Motor neuron (in vitro differentiated cells): ENCODE measurements at regions not wholly inside any gene's neighbourhood (a gene's known extent, or its start where the extent isn't known, plus 50 kb on each side); places are given as distances from the start of the nearest gene placed in this dataset.
A peak's percentile ranks its signal among the peaks of the same experiment; 100 is the strongest.

ENCODE experiments used
- ATAC-seq, 8 experiments: fragments of 200-7000 bp; cut with Tn5 transposase; replicated peaks in 6 of 8; 2 replicates each; pipeline ENCODE4 v1.8.0; 2021; ENCODE audit warnings: mild to moderate bottlenecking in 8 of 8, moderate library complexity in 8 of 8
- H3K27ac ChIP-seq, 2 donors: fragments of 250-450 bp; sonication (Bioruptor Pico); 2 replicates each; pipeline ENCODE4 v1.9.0; 2021; ENCODE audit warnings: antibody characterized with exemption in 2 of 2, mild to moderate bottlenecking in 2 of 2, moderate library complexity in 1 of 2
- H3K4me1 ChIP-seq, 2 donors: fragments of 250-450 bp; sonication (Bioruptor Pico); replicated peaks in 1 of 2; 2 replicates each; pipeline ENCODE4 v1.6.1; 2021; ENCODE audit warnings: antibody characterized with exemption in 2 of 2, mild to moderate bottlenecking in 2 of 2, moderate library complexity in 1 of 2
- H3K4me3 ChIP-seq, 5 donors: fragments of 250-450 bp; sonication (Bioruptor Pico); 2 replicates each; pipeline ENCODE4 v1.9.0; 2021; ENCODE audit warnings: antibody characterized with exemption in 5 of 5, mild to moderate bottlenecking in 5 of 5, moderate library complexity in 4 of 5
- WGBS, 10 experiments: fragments of 450-650 bp; shearing (Covaris generic); methylation state at CpG; one replicate each; pipeline ENCODE4 v1.0.0; 2022; 5-methylcytosine and 5-hydroxymethylcytosine counted together
- in situ Hi-C, 9 experiments: fragments of 400-800 bp; cut with MboI; loops; one replicate each; pipeline ENCODE4 v1.15.0; 2021; ENCODE audit warnings: low sequenced_read_pairs in 9 of 9, low pct_unique_long_range_greater_than_20kb in 2 of 9; ENCODE audit not compliant: unreplicated experiment in 9 of 9

- H3K4me1 ChIP-seq: no peaks in the 10 kb centered on the region
- peak in 4 of 8 experiments; percentile 50 to 94 (median 70) for ATAC-seq
- H3K4me3 ChIP-seq: no peak overlapping the region
- H3K27ac ChIP-seq: no peak overlapping the region
- in situ Hi-C loops: no loop called here
- WGBS, 10 experiments: 80 to 100% (median 100%) methylated on average over 1 of the region's 2 CpGs; no CpG with 5 or more reads in 5 of the 10 experiments
These were observed 443.2 kb upstream of the SEMA3A start for GRCh38 chr7:84637568-84638338.

DNA sequence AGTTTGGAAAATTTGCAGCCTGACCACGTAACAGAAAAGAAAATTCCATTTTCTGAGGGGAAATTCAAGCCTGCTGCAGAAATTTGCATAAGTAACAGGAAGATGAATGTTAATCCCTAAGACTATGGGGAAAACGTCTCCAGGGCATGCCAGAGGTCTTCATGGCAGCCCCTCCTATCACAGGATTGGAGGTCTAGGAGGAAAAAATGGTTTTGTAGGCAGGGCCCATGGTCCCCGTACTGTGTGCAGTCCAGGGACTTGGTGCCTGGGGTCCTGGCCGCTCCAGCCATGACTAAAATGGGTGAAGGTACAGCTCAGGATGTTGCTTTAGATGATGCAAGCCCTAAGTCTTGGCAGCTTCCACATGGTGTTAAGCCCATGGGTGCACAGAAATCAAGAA, 437.3 kb upstream of the SEMA3A start:
- H3K27ac ChIP-seq: no peak overlapping the region
- no peaks in the 10 kb centered on the region for H3K4me1 ChIP-seq
- 52 to 100% (median 76%) methylated on average over 1 to 4 of the region's 4 CpGs; no CpG with 5 or more reads in 2 of the 10 experiments for WGBS, 10 experiments
- in situ Hi-C loops: no loop called here
- no peak for ATAC-seq
- H3K4me3 ChIP-seq: no peak overlapping the region

DNA sequence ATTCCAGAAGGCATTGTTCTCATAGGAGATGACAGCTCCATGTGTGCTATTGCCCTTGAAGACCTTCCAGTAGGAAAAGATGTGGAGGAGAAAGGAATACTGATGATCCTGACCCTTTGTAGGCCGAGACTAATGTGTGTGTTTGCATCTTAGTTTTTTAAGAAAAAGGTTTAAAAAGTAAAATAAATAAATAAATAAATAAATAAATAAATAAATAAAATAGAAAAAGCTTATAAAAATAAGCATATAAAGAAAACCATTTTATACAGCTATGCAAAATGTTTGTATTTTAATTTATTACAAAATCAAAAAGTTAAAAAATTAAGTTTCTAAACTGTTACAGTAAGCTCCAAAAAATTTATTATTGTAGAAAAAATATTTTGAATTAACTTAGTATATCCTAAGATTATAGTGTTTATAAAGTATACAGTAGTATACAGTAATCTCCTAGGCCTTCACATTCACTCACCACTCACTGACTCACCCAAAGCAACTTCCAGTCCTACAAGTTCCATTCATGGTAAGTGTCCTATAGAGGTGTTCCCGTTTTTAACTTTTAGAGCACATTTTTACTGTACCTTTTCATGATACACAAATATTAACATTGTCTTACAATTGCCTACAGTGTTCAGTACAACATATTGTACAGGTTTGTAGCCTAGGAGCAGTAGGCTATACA, 435.2 kb upstream of the SEMA3A start:
- no peak for ATAC-seq
- Histone ChIP-seq H3K4me1 (no peaks in the 10 kb centered on the region), H3K4me3 (no peak overlapping the region), H3K27ac (no peak overlapping the region)
- WGBS, 10 experiments: 65 to 100% (median 82%) methylated on average over 1 to 2 of the region's 2 CpGs
- in situ Hi-C loops: no loop called here

DNA sequence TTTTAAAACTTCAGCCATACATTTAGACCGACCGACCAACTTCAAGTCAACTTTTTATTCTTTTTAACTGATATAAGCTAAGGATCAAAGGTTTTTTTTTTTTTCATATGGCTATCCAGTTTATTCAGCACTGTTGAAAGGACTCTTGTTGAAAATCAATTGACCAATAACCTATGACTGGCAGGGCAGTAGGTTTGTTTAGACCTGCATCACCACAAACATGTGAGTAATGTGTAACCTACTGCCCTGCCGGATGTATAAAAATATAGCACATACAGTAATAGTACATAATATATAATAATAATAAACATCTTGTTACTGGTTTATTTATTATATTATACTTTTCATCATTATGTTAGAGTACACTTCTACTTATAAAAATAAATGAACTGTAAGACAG, 434.6 kb upstream of the SEMA3A start:
- Histone ChIP-seq H3K4me1 (no peaks in the 10 kb centered on the region), H3K27ac (no peak overlapping the region), H3K4me3 (no peak overlapping the region)
- in situ Hi-C loops: no loop called here
- WGBS, 10 experiments: 84 to 100% (median 97%) methylated on average over 1 to 3 of the region's 3 CpGs
- ATAC-seq: no peak

GRCh38 chr7:84627250-84627649, 432.7 kb upstream of the SEMA3A start:
- no peak overlapping the region for H3K4me3 ChIP-seq
- WGBS, 10 experiments: 0 to 83% (median 44%) methylated on average over 1 to 2 of the region's 2 CpGs; no CpG with 5 or more reads in 1 of the 10 experiments
- ATAC-seq: peak in 2 of 8 experiments; percentile 58 to 66
- in situ Hi-C loops: no loop called here
- no peak overlapping the region for H3K27ac ChIP-seq
- no peaks in the 10 kb centered on the region for H3K4me1 ChIP-seq

DNA sequence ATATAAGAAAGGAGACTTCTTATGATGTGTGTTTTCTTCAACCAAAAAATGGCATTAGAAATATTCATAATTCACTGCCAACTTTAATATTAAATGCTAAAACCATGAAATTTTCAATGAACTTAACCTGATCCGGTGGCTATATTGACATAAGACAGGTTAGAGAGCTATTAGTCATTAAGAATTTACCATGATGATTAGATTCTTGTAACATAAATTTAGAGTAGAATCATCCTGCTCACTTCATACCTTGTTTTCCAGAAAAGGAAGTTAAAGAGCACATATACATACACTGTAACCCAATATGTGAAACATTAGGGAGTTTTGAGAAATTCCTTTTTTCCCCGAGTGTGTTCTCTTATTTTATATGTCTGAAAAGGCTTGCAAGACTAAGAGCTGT, 430.3 kb upstream of the SEMA3A start:
- ATAC-seq: no peak
- 50 to 100% (median 86%) methylated on average over 1 to 2 of the region's 2 CpGs for WGBS, 10 experiments
- no peaks in the 10 kb centered on the region for H3K4me1 ChIP-seq
- in situ Hi-C loops: no loop called here
- no peak overlapping the region for H3K27ac ChIP-seq
- H3K4me3 ChIP-seq: no peak overlapping the region

DNA sequence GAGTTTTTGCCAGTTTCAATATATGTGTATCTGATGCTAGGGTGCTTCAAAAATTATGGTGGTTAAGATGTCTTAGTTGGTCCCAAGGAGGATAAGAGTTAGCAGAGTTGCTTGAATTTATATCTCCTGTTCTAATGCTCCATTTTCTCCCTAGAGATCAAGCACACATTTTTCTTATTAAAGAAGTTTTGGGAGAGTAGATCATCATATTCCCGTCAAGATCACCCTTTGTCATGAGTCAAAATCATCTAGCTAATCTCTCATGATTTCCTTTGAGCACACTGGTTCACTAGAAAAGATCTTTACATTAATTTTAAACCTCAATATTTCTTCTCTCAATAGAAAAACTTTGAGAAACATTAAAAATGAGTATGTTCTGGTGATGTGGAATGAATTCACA, 429.9 kb upstream of the SEMA3A start:
- WGBS, 10 experiments: 0 to 100% (median 80%) methylated on average over 1 of the region's 1 CpG; no CpG with 5 or more reads in 2 of the 10 experiments
- no peak overlapping the region for H3K4me3 ChIP-seq
- no peaks in the 10 kb centered on the region for H3K4me1 ChIP-seq
- ATAC-seq: no peak
- in situ Hi-C loops: no loop called here
- H3K27ac ChIP-seq: no peak overlapping the region

- in situ Hi-C loops: no loop called here
- WGBS, 10 experiments: 70 to 96% (median 92%) methylated on average over 2 to 4 of the region's 4 CpGs
These were observed 422.9 kb upstream of the SEMA3A start for GRCh38 chr7:84617265-84618030.

DNA sequence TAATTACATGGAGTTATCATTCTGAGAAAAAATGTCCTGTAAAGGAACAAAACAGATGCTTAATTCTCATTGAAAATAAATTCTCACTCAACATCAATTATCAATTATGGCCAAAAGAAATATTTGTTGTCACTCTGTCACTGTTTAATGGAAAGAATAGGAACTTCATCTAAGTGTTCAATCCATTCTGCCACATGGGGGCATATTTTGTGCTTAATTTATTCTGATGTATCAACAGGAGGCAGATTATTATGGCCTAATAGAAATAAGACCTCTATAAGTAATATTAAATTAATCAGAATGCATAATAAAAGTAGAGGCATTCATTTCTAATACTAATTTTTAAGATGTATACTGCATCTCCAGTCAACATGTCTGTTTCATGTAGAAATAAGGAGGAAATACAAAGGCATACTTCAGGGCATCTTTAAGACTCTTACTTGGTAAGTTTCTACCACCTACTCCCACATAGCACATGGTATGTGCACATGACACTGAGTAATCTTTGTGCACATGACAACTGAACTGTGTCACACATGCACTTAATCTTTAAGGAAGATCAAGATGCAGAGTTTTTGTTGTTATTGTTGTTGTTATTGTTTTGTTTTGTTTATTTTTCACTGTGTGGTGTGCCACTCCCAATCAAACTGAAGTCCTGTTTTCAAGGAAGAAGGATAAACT, 420.4 kb upstream of the SEMA3A start:
- H3K4me1 ChIP-seq: no peaks in the 10 kb centered on the region
- in situ Hi-C loops: no loop called here
- no peak overlapping the region for H3K27ac ChIP-seq
- peak in 1 of 8 experiments; percentile 33 for ATAC-seq
- no peak overlapping the region for H3K4me3 ChIP-seq

More at GRCh38 chr7:84617265-84618030, 422.9 kb upstream of the SEMA3A start:
- H3K4me3 ChIP-seq: no peak overlapping the region
- ATAC-seq: no peak
- no peak overlapping the region for H3K27ac ChIP-seq
- no peaks in the 10 kb centered on the region for H3K4me1 ChIP-seq

- Histone ChIP-seq H3K4me1 (no peaks in the 10 kb centered on the region), H3K4me3 (no peak overlapping the region), H3K27ac (no peak overlapping the region)
- WGBS, 10 experiments: 10 to 88% (median 70%) methylated on average over 1 to 5 of the region's 5 CpGs
- in situ Hi-C loops: no loop called here
- ATAC-seq: peak in 1 of 8 experiments; percentile 35
These were observed 418.5 kb upstream of the SEMA3A start for GRCh38 chr7:84612981-84613681.

- Histone ChIP-seq H3K27ac (no peak overlapping the region), H3K4me3 (no peak overlapping the region), H3K4me1 (no peaks in the 10 kb centered on the region)
- in situ Hi-C loops: no loop called here
- ATAC-seq: no peak
- WGBS, 10 experiments: 57 to 100% (median 92%) methylated on average over 1 to 2 of the region's 2 CpGs
These were observed 416.8 kb upstream of the SEMA3A start for GRCh38 chr7:84611391-84611790.

- ATAC-seq: no peak
- 70 to 97% (median 93%) methylated on average over 2 to 4 of the region's 4 CpGs; no CpG with 5 or more reads in 2 of the 10 experiments for WGBS, 10 experiments
- Histone ChIP-seq H3K4me1 (no peaks in the 10 kb centered on the region), H3K4me3 (no peak overlapping the region), H3K27ac (no peak overlapping the region)
- in situ Hi-C loops: no loop called here
These were observed 415.8 kb upstream of the SEMA3A start for GRCh38 chr7:84610390-84610789.
